Upper lobe of left lung (tissue), 4 donors: ENCODE measurements at regions not wholly inside any gene's neighbourhood (a gene's known extent, or its start where the extent isn't known, plus 50 kb on each side); places are given as distances from the start of the nearest gene placed in this dataset.
"Not testable (repeated sequence)": the region's sequence is repeated elsewhere in the genome, so short reads cannot be mapped to it uniquely, and the experiment has no call there.

ENCODE experiments used
- POLR2A ChIP-seq, 4 donors: fragments of 450-650 bp; IDR thresholded peaks; one replicate each; pipeline ENCODE4 v1.5.1; 2016 to 2017; ENCODE audit warnings: antibody characterized with exemption in 4 of 4, mild to moderate bottlenecking in 2 of 4
- POLR2AphosphoS5 ChIP-seq, 2 donors: sonication (generic); formaldehyde crosslinking; IDR thresholded peaks; one replicate each; pipeline ENCODE4 v1.5.1; 2017; ENCODE audit warnings: antibody characterized with exemption in 2 of 2

GRCh38 chr10:3653303-3653702 lies 131.7 kb downstream of the KLF6 start:
- not testable (repeated sequence) for TF ChIP-seq POLR2A, POLR2AphosphoS5 (IDR thresholded peaks at IDR 0.05)
